NCI-H2107 treated with DMSO at 0.1 percent for 48 hours (cell line): ENCODE measurements at regions not wholly inside any gene's neighbourhood (a gene's known extent, or its start where the extent isn't known, plus 50 kb on each side); places are given as distances from the start of the nearest gene placed in this dataset.
"Not testable (repeated sequence)": the region's sequence is repeated elsewhere in the genome, so short reads cannot be mapped to it uniquely, and the experiment has no call there.

ENCODE experiments used
- DNase-seq: peaks from one replicate; lab custom pipeline; 2025; ENCODE audit not compliant: unreplicated experiment; lab: John Stamatoyannopoulos, UW

DNA sequence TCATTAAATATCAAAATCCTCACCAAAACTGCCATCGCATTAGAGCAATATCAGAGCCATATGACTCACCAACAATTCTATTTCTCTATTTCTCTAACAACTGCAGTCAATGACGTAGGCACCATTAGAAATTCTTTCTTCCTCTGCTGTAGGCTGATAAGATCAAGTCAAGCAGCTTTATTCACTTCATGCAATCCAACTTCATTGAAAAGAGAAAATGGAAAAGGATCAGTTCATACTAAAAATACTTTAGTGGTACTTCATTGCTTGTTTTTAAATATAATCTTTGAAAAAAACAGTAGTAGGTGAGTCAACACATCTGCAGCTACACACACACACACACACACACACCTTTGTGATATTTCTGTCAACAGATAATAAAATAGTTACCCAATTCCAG lies 345.3 kb upstream of the TENM3 start:
- no peak for DNase-seq

DNA sequence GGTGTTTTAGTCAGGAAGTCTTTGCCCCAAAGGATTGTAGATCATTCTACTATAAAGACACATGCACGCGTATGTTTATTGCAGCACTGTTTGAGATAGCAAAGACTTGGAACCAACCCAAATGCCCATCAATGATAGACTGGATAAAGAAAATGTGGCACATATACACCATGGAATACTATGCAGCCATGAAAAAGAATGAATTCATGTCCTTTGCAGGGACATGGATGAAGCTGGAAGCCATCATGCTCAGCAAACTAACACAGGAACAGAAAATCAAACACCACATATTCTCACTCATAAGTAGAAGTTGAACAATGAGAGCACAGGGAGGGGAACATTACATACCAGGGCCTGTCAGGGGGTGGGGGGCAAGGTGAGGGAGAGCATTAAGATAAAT lies 340.8 kb upstream of the TENM3 start:
- not testable (repeated sequence) for DNase-seq

DNA sequence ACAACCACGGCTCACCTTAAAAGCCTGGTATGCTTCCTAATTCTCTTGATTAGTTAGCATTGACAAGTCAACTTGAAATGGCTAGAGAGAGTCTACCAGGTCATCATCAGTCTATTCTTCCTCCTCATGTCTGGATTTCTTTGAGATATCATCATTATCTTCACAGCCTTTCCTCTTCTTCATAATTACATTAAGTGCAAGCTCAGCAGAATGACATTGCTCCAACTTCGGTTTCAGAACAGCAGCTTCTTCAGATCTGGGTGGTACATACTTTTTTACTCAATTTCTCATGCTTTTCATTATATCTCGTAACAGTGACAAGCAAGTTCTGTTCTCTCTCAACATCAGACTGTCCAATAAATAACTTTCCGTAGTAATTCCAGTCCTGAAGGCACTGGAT lies 337.5 kb upstream of the TENM3 start:
- no peak for DNase-seq

DNA sequence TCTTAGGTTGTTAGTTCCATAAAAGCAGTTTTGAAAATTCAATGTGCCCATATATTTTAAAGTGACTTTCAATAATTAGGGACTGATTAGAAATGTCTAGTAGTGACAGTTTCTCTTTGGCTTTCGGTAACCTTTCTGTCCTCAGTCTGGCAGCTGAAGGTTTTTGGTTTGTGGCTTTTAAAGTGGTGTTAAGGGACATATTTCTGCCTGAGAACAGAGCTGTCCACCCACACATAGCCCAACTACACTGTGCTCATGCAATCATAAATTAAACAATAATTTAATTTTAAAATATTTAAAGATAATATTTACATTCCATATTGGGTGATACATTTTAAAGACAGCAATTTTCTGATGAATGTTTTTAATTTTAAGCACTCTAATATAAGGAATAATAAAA lies 335.0 kb upstream of the TENM3 start:
- no peak for DNase-seq

DNA sequence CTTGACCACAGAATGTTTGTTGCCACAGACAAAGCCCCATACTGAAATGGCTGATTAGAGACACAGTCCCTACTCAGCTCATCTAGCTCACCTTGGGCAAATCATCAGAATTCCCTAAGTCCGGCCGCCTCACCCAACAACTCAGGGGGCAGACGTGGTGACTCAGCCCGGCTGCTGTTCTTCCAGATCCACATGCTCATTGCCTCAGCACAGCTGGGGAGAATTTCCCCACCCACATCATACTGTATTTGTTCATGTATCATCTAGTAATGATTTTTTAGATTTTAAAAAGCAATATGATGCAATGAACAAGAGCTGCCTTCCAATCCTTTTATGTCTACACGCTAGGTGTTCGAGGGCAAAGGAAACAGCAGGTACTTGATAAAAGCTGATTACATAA lies 333.8 kb upstream of the TENM3 start:
- no peak for DNase-seq

DNA sequence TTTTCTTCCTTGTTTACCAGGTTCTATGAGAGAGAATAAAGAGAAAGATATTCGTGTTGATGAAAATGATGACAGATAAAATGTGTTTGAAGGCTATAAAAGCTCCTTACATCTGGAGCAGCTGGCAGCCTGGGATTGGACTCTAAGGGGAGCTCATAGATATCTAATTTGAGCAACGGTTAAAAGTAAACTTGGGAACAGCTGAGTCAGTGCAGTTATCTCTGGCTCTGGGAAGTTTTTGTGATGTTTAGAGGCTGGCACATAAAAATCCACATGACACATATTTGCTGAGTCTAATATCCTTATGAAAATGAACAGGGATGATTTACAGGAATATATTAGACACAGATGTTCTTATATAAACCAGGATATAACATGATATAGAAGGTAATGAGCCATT lies 331.8 kb upstream of the TENM3 start:
- no peak for DNase-seq

DNA sequence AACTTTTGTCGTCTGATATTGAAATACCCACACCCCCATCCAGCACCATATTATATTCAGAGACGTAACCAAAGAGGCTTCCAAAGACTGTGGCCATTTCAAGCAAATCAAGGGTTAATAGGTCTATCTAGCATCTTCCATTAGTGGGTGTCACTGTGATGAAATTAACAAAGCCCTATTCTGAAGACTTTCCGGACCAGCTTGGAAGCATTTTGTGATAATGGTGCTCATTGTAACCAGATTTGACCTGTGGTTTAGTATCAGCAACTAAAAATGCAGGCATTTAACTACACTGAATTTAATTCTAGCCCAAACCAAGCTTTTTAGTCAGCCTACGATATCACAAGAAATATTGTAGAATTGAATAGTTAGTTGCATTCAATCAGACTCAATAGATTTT lies 309.7 kb upstream of the TENM3 start:
- DNase-seq: no peak

DNA sequence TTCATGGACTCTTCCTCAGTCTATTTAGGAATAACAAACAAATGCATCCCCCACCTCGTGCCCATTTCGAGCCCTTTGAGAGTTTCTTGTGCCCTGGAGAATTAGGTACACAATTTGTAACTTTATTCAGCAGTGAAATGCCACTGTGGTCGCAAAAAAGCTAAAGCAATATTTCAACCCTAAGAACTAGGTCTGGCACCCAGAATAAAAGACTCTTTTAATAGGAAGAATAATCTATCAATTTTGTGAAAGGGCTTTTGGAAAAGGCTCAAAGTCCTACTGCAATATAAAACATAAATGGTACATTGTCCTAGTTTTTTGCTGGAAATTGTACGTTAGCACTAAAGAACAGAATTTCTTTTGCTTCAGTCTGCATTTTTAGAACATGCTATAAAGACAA lies 304.6 kb upstream of the TENM3 start:
- DNase-seq: no peak

DNA sequence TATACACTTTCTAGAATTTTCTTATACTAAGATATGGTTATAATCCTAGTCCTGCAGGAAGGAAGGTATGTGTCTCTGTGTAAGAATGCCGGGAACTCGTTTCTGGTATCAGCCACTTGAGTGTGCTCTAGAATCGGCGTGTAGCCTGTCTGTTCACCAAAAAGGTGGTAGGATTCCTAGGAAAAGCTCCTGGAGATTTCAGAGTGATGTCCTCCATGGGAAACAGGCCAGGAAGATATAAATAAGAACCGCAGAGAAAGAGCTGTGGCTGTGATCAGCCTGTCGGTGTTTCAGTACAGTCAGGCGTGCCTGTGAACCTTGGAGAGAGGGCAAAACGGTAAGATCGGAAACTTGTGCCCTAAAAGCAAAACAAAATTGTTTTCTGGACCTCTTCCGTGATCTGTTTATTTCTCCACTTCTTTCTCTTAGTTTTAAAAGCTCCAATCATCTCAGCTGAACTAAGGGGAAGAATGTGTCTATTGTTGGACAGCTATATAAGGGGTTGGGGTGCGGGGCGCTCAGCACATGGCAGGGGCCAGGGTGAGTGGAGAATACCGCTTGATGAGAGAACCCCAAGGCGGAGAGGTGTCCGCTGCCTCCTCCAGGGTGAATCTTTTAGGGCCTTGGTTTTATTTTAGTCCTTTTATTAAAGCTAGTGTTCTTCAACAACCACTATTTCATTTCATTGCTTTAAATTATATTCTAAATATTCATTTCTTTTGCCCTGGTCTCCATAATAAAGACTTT lies 303.8 kb upstream of the TENM3 start:
- DNase-seq: no peak

DNA sequence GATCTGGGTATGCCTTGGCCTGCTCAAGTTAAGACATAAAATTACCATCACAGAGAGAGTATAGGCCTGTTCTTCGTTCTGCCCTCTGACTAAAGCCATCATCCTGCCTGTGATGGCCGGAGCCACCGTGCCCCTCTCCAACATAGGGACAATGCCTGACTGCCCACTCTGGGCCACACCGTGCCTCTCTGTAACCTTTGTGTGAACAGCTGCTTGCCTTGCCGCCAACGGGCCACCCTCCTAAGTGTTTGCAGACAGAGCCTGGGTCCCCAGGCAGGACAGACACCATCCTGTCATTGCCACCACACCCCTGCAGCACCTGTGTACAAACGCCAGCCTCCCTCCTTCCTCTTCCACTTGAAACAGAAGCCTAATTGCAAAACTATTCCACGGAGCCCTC lies 298.7 kb upstream of the TENM3 start:
- no peak for DNase-seq

DNA sequence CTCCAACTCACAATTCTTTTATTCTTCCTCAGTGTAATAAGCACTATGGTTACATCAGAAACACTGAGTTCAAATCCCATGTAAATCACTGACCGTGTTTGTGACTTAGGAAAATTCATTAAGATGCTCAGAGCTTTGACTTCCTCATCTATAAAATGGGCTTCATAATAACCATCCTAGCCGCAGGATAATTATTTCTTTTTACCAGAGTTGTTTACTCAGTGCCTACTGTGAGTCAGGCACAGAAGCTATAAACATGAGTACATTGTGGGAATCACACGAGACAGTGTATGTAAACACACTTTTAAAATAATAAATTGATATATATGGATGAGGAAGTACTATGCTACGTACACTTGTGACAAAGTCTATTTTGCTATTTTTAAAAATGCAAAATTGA lies 296.3 kb upstream of the TENM3 start:
- no peak for DNase-seq

DNA sequence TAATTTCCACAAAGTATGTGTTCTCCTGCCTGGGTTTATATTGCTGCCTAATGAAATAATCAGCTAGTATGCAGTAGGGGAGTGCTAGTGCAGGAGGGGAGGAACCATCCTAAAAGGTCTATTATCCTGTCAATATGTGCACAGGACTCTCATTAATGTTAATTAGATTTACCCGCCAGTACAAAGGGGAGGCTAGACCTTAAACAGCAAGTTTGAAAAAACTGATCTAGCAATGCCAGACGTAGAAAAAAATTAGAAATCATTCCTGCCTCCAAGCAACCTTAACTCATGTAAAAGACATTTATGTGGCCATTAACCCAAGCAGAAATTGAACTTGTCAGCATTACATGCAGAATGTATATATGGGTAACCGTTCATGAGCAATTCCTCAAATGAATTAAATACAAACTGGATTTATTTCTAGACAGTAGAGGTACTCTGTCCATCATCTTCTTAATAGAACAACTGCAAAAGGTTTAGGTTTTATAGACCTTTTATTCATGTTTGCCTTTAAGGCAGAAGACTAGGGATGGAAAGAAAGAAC lies 294.3 kb upstream of the TENM3 start:
- no peak for DNase-seq

DNA sequence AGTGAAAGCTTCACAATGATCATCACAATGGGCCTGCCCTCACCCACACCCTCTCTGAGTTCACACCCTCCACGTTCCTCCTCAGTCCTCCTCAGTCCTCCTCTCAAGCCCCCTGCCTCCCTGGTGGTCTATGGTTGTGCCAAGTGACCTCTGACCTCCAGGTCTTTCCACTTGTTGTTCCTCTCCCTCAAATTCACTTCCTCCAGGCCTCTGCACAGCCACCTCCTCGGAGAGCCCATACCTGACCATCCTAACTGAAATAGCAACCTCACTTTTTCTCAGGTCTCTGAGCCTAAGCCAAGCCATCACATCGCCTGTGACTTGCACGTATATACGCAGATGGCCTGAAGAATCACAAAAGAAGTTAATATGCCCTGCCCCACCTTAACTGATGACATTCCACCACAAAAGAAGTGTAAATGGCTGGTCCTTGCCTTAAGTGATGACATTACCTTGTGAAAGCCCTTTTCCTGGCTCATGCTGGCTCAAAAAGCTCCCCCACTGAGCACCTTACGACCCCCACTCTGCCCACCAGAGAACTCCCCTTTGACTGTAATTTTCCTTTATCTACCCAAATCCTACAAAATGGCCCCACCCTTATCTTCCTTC lies 293.4 kb upstream of the TENM3 start:
- DNase-seq: no peak

DNA sequence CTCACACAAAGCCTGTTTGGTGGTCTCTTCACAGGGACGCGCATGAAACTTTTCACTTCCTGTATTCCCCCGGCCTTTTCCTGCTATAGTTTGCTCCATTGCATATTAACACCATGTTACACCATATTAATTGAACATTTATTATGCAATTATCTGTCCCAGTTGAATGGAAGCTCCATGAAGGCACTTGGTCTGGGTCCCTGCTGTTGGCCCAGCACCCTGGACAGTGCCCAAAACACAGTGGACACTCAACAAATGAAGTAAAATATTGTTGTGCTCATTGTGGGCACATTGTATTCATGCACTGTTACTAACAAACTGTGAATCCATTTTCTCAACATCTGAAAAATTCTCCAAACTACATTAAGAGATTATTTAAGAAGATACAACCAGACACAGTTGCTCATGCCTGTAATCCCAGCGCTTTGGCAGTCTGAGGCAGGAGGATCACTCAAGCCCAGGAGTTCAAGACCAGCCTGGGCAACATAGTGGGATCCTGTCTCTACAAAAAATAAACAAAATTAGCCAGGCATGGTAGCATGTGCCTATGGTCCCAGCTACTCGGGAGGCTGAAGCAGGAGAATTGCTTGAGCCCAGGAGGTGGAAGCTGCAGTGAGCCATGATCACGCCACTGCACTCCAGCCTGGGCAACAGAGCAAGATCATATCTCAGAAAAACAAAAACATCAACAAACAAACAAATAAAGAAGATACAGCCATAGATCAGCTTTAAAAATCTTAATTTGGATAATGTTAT lies 292.7 kb upstream of the TENM3 start:
- no peak for DNase-seq

DNA sequence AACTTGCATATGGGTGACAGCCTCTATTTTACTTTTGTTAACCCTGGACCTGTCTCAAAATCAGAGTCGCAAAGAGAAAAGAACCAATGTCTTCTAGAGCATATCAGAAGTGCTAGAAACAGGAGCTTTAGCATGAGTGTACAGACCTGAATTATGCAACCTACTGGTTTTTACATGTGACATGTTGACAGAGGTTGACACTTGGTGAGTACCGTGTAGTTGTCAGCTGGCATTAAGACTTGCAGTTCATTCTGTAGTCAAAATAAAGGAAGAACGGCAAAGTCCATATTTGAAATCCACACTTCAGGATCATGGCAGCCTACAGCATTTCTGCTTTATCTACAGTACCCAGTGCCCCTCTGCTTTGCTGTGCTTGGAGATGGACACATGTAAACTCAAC lies 291.9 kb upstream of the TENM3 start:
- DNase-seq: no peak

DNA sequence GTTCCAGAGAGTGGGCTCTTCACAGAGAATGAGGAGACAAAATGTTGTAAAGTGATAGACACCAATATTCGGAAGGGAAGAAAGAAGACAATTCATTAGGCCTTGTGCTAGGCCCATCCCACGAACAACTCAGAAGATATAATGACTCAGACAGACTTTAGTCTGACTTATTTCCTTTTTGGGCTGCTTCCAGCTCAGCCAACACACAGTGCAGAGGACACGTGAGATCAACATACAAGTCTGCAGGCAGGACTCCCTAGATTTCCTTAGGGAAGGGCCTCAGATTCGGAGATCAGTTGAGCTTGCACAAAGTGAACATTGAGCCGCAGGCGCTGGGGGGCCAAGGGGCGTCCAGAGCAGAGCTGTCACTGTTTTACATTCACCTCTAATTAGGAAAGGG lies 290.7 kb upstream of the TENM3 start:
- no peak for DNase-seq

DNA sequence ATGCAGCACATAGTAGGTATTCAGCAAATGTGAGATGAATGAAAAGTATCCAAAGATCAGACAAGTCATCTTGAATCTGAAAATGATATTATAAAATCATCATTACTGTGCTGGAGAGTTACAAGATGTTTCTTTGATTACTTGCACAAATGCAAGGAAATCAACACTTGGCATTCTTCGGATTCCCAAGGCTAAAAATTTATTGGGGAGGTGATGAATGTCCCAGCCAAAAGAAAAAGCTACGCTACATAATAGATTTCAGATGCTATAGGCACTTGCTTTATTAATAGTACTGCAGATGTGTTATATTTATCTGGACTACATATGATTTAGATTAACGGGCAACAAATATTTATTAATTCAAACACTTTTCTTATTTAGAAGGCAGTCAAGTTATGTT lies 286.7 kb upstream of the TENM3 start:
- no peak for DNase-seq

DNA sequence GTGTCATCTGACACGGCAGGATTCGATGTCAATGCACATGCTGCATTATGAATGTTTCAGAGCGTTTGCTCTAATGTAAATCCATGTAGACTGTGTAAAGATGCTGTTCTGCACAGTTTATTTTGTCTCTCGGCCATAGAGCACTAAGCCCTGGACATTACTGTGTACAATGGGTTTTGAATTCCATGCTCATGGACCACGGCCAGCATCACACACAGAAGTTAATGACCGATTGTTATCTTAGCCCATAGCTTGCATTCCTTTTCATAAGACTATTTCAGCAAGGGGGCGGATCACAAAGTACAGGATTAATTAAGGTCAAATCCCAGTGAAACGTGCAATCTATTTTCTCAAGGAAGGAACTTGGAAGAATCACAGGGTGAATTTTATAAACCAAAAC lies 286.1 kb upstream of the TENM3 start:
- DNase-seq: no peak

DNA sequence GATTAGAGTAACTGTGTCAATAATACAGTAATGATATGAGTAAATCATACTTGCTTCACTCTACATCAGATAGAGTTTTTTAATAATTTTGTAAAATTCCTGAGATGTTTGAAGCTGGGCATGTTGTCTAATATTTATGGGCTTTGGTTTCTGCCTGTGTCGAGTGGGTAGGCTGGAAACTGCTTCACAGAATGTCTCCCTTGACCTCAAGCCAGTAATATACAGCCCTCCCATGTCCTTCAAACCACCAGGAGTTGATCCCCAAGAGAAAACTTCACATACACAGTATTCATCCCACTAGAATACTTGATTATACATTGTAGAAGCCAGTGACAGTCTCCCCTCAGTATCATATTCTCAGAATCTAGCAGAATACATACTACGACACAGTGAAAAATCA lies 284.8 kb upstream of the TENM3 start:
- DNase-seq: no peak

DNA sequence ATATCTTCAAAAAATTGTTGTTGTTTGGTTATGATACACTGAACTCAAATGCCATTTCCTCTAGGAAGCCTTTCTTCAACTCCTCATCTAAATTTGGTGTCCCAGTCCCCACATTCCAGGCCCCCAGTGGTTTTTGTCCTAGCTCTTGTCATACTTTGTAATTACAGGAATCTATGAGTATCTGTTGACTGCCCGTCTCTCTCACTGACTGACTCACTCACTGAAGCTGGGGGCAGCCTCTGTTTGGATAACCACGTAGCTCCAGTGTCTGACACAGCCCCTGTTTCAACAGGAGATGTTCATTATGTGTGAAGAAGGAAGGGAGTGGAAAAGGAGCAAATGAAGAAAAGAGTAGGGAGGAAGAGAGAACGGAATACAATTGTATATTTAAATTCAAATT lies 284.1 kb upstream of the TENM3 start:
- no peak for DNase-seq

DNA sequence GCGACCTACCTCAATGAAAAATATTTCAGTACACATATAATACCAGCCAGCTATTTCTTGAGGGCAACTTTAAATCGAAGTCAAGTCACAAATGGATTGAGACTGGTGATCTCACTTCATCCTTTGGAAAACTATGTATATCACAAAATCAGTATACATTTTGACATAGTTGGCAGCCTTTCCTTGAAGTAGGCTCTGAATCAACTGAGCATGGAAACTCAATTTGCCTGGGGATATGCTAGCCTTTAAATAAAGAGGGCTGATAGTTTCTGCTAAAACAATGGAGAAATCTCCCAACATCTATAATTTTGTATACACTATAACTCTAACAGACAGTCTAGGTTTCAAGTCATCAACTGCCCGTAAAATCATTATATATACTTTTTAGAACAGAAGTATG lies 282.8 kb upstream of the TENM3 start:
- no peak for DNase-seq

DNA sequence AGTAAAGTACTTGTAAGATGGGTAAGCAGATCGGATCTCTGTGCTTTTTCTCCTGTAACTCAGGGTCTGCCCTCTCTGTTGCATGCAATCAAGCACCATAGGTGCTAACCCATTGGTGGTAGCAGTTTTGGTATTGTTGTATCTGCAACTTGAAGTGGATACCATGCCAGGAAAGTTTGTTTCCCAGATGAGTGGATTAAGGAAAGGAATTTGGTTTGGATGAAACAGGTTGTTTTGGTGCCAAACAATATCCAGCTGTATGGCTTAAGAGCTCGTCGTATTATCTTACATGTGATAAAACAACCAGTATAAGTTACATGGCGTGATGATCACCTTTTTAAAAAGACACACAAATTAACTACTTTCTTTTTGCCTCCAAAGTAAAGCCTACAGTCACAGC lies 280.9 kb upstream of the TENM3 start:
- DNase-seq: no peak
